ENCODE measurements at regions not wholly inside any gene's neighbourhood (a gene's known extent, or its start where the extent isn't known, plus 50 kb on each side); places are given as distances from the start of the nearest gene placed in this dataset.

GRCh38 chr20:11355345-11355744 lies 562.3 kb upstream of the BTBD3 start:
- TF ChIP-seq CTCF (IDR thresholded peaks at IDR 0.05) (no peak), POLR2A (IDR thresholded peaks at IDR 0.05) (no peak)

Data from Peyer's patch (tissue), 4 donors.